HG03558 (cell line): ENCODE measurements at regions not wholly inside any gene's neighbourhood (a gene's known extent, or its start where the extent isn't known, plus 50 kb on each side); places are given as distances from the start of the nearest gene placed in this dataset.

Source experiments
- ATAC-seq: cut with Tn5 transposase; IDR thresholded peaks from one replicate; pipeline ENCODE4 v1.9.1; 2021; ENCODE audit warnings: moderate number of reproducible peaks; ENCODE audit not compliant: unreplicated experiment; ENCODE audit errors: extremely low read depth

DNA sequence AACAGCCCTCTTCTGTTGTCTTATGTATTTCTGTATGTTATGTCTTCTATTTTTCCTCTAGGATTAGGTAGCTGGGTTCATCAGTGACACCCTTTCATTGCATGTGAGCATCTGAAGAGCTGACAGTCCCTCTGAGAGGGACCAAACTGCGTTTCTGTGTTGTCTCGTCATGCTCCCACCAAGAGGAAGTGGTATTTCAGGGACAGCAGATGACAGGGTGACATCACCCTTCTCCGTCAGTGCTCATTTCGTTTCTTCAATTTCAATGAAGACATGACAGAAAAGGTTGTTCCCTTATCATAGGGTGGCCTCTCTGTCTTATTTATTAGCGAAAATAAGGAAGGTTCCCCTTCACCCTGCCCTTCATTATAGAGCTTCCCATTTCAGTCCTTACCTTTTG, 225.9 kb upstream of the NR4A3 start:
- ATAC-seq, result peak; percentile 58

GRCh38 chr9:99601571-99602111, 220.0 kb upstream of the NR4A3 start:
- ATAC-seq, result no peak

- no peak for ATAC-seq
Observed at GRCh38 chr9:99602854-99603253, 218.8 kb upstream of the NR4A3 start.

- no peak for ATAC-seq
Observed at GRCh38 chr9:99605016-99605743, 216.5 kb upstream of the NR4A3 start.

DNA sequence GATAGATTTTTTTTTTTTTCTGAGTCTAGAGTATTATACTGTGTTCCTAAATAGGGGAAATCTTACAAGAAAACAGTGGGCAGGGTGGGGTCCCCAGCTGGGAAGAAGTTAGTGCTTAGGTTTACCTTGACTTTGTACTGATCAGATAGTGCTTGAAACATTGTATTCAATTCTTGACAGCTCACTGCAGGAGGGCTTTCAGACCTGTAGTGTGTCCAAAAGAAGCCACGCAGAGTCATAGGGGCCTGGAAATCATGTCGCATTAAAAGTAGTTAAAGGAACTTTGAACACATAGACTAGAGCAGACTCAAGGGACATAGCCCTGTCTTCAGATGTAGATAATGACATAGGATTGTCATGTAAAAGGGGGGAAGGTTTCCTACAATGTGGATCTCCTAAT, 215.4 kb upstream of the NR4A3 start:
- no peak for ATAC-seq

DNA sequence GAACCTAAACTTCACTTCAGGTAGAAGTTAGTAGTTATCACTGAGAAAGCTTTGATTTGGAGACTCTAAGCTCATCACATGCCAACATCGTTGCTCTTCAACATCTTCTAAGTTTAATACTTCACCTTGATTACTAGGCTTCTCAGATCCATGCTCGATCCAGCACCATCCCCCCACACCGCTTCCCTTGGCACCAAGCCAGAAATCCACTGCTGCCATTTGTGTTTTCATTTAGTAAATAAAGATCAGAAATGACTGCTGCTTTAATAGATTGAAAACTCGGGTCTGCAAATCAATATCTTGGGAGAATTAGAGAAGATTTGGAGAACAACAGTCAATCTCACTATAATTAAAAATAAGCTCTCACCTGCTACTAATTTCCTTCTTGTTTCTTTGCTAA, 214.7 kb upstream of the NR4A3 start:
- no peak for ATAC-seq

DNA sequence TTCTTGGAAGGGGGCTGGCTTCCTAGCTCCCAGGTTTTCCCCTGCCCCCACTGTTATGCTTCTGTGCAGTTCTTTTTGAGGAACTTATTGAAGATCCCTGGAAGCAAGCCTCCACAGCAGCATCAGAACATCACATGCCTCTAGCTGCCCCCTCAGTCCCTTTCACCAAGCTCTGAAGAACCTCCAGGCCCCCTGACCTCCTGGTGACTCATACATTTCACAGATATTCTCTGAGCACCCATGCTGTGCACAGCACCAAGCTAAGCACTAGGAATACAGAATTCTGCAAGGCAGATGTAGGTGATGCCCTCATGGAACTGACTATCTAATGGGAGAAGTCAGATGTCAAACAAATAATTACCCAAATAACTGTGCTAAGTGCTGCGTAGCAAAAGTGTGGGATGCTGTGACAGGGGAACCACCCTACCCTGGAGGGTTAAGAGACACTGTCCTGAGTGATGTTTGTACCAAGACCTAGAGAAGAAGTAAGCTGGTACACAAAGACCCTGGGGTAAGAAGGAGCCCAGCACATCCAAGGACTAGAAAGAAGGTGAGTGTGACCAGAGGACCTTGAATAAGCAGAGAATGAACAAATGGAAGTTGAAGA, 213.7 kb upstream of the NR4A3 start:
- no peak for ATAC-seq

DNA sequence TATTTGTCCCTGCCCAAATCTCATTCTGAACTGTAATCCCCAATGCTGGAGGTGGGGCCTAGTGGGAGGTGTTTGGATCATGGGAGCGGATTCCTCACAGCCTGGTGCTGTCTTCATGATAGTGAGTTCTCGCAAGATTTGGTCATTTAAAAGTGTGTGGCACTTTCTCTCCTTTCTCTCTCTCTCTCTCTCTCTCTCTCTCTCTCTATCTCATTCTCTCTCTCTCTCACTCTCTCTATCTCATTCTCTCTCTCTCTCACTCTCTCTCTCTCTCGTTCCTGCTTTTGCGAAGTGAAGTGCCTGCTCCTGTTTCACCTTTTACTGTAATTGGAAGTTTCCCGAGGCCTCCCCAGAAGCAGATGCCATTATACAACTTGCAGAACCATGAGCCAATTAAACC, 207.3 kb upstream of the NR4A3 start:
- no peak for ATAC-seq

DNA sequence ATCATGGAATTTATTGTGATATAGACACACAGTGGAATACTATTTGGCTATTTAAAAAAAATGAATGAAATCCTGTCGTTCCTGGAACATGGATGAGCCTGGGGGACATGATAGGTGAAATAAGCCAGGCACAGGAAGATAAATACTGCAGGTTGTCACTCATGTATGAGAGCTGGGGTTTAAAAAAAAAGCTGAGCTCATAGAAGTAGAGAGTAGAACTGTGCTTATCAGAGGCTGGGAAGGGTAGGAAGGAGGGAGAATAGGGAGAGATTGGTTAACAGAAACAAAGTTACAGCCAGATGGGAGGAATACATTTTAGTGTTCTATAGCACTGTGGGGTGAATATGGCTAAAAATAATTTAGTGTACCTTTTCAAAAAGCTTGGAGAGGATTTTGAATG, 200.6 kb upstream of the NR4A3 start:
- ATAC-seq, result no peak

DNA sequence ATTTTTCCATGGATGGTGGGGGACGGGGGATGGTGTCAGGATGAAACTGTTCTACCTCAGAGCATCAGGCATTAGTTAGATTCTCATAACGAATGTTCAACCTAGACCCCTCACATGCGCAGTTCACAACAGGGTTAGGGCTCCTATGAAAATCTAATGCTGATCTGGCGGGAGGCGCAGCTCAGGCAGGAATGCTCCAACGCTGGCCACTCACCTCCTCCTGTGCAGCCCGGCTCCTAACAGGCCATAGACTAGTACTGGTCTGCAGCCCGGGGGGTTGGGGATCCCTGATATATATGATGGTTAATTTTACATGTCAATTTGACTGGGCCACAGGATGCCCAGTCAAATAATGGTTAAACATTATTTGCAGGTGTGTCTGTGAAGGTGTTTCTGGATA, 199.0 kb upstream of the NR4A3 start:
- no peak for ATAC-seq

- no peak for ATAC-seq
Observed at GRCh38 chr9:99623780-99624364, 197.8 kb upstream of the NR4A3 start.

DNA sequence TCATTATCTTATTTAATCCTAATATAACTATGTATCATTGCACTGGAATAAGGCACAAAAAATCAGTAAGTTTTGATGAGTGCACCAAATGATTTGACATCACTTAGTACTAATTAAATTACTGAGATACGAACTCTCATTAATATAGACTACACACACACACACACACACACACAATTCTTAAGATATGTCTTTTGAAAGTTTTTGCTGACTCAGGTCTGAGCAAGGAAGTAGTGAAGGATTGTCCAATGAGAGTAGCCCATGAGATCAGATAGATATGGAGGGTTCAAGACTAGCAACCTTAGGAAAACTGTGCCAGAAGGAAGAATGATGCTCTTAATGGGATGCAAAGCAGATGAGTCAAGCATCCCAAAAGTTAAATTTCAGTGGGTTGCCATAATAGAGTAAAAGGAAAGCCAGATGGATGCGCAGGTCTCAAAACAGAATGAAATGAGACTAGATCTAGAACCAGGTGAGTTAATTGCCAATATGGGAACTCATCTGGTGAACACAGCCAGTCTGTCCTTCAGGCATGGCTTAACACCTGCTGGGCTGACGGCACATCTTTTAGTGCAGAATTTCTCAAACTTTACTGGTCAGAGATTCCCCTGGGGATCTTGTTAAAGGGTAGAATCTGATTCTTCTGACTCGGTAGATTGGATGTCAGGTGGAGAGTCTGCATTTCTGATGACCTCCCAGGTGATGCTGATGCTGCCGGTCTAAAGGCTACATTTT, 197.0 kb upstream of the NR4A3 start:
- no peak for ATAC-seq

DNA sequence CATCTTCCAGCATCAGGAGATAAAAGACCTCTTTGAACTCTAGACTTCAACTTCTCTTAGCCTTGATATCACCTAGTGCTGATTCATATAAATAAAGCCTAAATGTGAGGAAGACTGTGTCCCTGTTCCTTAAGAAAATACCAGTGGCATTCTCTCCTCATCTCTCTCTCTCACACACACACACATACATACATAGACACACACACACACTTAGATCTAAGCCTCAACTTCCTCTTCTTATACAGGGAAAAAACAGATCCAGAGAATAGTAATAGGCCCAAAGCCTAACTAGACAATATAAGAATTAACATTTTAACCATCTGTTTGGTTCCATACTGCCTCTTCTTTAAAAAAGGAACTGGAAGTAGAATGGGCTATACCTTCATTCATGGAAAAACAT, 195.3 kb upstream of the NR4A3 start:
- ATAC-seq, result no peak

- no peak for ATAC-seq
Observed at GRCh38 chr9:99628285-99628684, 193.4 kb upstream of the NR4A3 start.

GRCh38 chr9:99628849-99629620, 192.7 kb upstream of the NR4A3 start:
- no peak for ATAC-seq

DNA sequence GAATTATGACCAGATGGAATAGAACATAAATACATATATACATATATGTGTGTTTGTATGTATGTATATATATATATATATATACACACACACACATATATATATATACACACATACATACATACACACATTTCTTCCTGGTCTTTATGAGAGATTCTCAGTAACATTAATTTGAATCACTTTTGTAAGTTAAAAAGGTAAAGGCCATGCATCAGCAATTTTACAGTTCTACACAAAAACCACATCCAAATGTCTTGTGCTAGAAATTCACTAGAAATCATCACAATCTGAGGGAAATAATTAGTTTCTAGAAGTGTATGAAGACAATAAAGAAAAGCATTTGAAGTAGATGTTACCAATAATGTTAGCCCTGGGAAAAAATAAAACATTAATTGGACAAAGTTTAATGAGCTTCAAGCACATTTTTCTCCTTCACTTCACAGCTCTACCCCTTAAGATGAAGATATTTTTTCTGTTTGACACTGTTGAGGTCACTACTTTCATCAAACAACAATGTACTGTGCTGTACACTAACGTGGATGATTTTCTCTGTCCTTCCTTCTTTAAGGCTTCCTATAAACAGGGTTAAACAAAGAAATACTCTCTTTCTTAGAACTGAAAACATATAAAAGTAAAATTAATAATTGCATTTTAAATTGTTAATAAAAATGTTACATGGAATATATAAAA, 189.2 kb upstream of the NR4A3 start:
- no peak for ATAC-seq

DNA sequence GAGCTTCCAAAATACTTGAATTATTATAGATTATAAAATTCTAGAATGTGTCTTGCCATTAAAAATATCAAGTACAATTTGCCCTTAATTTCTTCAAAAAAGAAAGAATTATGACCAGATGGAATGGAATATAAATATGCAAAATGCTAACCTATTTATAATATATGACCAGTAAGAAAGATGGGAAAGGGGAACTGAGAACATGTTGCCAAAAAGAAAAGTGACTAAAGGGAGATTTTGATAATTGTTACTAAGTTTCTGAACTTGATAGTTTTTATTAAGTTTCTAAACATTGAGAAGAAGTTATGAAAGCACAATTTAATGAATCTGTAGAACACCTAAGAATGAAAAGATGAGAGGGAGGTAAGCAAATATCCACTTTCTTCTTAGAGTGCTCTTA, 188.4 kb upstream of the NR4A3 start:
- ATAC-seq, result no peak

GRCh38 chr9:99634186-99634585, 187.5 kb upstream of the NR4A3 start:
- ATAC-seq, result no peak

DNA sequence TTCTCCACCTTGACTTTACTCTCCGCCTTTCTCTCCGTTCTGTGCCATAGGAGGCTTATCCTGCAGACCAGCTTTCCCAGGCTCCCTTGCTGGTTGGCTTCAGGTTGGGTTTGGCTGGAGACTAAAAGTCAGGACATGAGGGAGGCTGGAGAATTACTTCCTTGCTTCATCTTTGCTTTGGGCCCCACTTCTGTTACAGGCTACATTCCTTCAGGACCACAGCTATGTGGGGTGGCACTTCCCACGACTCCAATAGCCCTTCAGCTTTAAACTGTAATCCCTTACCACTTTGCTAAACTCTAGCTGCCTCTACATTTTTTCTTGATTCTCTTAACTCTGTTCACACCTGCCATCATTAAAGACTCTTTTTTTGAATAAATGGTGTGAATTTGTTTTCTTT, 186.7 kb upstream of the NR4A3 start:
- ATAC-seq, result no peak

- no peak for ATAC-seq
Observed at GRCh38 chr9:99637641-99638040, 184.0 kb upstream of the NR4A3 start.
